ENCODE measurements at regions not wholly inside any gene's neighbourhood (a gene's known extent, or its start where the extent isn't known, plus 50 kb on each side); places are given as distances from the start of the nearest gene placed in this dataset.
"Not testable (repeated sequence)": the region's sequence is repeated elsewhere in the genome, so short reads cannot be mapped to it uniquely, and the experiment has no call there.

- no peak for DNase-seq
These were observed 598.1 kb downstream of the UQCRFS1 start for GRCh38 chr19:28614634-28615545.

GRCh38 chr19:28612275-28612769, 600.6 kb downstream of the UQCRFS1 start:
- DNase-seq = no peak

DNA sequence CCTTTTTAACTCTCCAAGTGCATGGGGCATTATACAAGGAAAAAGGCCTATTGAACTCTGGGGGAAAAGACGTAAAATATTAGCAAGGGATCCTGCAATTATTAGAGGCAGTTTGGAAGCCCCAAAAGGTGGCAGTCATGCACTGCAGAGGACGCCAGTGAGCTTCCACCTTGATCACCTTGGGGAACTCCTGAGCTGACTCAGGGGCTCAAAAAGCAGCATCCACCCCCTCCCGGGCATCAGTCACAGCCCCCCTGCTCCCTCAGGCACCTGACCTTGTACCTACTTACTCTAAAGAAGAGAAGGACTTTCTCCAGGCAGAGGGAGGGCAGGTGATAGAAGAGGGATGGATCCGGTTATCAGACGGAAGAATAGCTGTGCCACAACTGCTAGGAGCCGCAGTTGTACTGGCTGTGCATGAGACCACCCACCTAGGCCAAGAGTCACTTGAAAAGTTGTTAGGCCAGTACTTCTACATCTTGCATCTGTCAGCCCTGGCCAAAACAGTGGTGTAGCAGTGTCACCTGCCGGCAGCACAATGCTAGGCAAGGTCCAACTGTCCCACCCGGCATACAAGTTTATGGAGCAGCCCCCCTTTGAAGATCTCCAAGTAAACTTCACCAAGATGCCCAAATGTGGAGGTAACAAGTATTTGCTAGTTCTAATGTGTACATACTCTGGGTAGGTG, 601.6 kb downstream of the UQCRFS1 start:
- DNase-seq = not testable (repeated sequence)

GRCh38 chr19:28610731-28611130, 602.2 kb downstream of the UQCRFS1 start:
- no peak for DNase-seq

DNA sequence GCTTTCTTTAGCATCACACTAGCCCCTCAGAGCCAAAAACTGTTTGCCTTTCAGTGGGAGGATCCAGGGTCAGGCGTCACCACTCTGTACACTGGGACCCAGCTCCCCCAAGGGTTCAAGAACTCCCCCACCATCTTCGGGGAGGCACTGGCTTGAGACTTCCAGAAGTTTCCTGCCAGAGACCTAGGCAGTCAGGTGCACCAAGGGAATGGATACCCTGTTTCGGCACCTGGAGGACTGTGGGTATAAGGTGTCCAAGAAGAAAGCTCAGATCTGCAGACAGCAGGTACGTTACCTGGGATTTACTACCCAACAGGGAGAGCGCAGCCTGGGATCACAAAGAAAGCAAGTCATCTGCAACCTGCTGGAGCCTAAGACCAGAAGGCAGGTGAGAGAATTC, 603.0 kb downstream of the UQCRFS1 start:
- no peak for DNase-seq

GRCh38 chr19:28609091-28609755, 603.7 kb downstream of the UQCRFS1 start:
- no peak for DNase-seq

DNA sequence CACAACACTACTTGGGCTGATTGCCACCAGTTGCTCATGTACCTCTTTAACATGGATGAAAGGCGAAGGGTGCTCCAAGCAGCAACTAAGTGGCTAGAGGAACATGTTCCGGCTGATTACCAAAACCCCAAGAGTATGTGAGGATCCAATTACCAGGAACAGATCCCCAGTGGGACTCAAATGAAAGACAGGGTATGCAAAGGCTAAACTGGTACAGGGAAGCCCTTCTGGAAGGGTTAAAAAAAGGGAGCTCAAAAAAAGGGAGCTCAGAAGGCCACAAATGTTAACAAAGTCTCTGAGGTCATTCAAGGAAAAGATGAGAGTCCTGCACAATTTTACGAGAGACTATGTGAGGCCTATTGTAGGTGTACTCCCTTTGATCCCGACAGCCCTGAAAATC, 604.7 kb downstream of the UQCRFS1 start:
- DNase-seq = no peak

DNA sequence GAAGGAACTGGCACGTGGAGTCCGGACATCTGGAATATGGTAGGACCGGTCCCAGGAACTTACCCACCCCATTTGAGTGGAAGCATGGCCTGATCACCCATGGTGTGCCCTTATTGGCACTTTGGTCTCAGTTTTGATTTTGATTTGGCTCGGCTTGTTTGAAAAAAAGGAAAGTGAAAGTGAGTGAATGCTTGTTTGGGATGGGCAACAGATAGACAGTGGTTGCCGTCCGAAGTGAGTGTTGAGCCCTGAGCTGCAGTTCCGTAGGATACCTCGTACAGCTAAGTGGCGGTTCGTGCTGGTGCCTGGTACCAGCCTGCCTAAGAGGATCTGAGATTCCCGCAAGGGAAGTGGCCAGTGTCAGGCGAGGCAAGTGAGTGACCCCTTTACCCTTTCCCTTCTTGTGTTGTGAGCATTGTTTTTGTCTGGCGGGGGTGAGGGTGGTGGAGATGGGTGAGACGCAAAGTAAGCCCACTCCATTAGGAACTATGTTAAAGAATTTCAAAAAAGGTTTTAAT, 605.8 kb downstream of the UQCRFS1 start:
- DNase-seq = no peak

DNA sequence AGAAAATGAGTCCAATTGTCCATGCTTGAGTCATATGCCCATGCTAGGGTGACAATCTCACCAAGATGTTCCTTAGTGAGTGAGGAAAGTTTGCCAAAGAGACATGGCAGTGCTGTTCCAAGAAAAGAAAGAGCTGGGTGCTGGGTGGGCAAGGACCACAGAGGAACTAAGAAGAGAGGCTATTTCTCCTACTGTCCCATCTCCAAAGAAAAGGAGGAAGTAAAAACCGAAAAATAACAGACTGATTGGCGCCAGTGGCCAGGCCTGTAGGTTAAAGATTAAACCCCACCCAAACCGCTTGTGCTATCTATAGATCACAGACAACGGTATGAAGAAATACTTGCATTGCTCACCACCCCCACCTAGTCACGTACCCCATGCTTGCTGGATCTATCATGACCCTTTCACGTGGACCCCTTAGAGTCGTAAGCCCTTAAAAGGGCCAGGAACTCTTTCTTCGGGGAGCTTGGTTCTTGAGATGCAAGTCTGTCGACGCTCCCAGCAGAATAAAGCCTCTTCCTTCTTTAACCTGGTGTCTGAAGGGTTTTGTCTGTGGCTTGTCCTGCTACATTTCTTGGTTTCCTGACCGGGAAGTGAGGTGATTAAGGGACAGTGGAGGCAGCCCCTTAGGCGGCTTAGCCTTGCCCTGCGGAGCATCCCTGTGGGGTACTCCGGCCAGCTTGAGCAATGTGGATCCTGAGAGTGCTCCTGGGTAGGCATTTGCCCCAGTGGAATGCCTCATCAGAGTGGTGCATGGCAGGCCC, 606.5 kb downstream of the UQCRFS1 start:
- no peak for DNase-seq

DNA sequence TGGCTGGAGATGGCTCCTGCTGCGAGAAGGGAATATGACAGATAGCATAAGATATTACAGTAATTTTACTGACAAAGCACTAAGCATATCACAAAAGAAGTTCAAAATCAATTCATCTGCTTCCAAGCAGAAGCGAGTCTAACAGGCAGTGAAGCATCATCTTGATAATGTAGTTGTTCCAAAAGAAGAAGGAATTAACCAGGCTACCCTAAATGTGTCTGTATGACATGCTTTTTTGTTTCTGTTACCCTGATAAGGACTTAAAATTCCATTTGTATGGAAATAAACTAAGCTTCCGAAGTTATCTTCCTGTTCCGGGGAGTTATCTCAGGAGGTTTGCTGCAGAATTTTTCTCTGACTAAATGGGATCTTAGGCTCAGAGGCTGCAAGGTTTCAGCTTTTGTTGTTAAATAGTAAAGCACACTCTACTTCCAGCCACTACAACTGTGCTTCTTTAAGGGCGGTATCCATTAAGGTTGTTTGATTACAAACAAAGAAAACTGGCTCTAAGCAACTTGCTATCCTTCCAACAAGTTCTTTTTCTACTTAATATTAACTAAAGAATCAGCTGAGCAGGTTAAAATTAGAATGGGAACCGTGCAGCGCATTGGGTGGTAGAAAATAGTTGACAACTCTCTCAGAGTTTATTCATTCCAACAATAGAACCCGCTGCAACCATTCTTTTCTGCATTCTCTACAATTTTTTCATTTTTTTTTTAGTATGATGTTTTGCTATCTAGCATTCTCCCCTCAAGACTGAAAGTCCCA, 607.3 kb downstream of the UQCRFS1 start:
- no peak for DNase-seq

DNA sequence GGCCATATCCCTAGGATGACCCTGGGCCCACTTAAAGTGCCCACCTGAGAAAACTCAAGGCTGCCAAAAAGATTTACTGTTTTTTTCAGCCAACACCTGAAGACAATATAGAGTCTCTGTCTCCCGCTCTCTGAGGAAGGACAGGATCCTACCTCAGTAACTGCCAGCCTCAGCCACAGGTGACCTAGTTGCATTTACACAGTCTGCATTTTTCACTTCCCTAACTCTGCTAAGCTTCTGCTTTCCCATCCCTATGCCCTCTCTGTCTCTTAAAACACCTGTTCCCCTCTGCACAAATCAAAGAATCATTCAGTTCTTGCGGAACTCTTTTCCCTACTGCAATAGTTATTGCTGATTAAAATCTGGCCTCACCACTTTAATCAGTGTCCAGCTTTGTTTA, 609.5 kb downstream of the UQCRFS1 start:
- no peak for DNase-seq

- no peak for DNase-seq
These were observed 610.2 kb downstream of the UQCRFS1 start for GRCh38 chr19:28602675-28603298.

DNA sequence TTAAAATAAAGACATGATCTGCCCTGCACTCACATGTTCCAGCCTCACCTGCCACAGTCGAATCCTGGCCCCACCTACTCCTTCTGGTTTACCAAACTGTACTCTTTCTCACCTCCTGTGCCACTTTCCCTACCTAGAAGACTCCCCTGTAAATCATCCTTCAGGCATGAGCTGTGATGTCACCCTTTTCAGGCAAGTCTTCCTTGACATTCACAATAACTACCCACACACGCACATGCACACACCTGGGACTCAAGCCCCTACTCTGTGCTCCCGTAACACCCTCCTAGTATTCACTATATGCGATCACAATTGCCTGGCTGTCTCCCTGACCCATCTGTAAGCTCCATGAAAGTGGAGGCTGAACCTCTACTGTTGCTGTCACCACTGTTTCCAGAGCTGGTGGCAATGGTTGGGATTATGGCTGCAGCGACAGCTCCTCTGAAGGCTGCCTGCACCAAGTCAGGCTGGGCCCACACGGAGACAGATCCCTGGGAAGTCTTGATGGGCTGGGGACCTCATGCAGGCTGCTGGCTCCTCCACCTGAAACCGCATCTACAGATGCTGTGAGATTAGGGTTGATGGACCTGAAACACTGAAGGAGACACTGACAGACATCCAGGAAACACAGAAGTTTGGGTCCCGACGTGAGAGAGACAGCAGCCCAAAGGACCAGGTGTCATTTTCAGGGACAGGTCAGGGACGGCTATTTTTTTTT, 611.1 kb downstream of the UQCRFS1 start:
- DNase-seq = no peak

- no peak for DNase-seq
These were observed 614.1 kb downstream of the UQCRFS1 start for GRCh38 chr19:28598861-28599260.

GRCh38 chr19:28596561-28597071, 616.3 kb downstream of the UQCRFS1 start:
- no peak for DNase-seq

DNA sequence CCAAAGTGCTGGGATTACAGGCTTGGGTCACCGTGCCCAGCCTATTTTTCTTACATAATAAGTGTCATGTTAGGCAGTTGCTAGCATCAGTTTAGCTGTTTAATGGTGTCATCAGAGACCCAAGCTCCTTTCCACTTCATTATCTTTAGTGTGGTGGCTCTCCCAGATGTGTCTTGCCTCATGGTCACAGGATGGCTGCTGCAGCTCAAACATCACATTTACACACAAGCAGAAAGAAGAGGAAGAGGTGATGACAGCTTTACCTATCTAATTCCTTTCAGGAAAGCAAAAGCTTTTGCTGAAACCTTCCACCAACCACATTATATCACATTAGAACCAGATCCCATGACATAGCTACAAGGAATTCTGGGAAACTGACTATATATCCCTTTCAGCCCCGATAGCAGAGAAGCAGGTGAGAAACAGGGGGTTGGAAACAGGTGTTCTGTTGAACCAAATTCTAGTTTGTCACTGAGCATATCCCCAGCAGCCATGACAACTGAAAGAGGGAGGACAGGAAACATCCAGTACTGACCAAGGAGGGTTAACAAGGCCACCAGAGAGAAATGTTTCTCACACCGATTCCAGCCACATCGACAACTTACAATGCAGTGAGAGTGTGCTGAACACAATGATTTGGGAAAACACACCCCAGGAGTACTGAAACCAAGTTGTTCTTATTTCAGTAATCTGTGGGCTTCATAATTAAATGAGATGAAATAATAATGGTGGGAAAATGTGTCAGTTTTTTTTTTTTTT, 617.0 kb downstream of the UQCRFS1 start:
- DNase-seq = no peak

DNA sequence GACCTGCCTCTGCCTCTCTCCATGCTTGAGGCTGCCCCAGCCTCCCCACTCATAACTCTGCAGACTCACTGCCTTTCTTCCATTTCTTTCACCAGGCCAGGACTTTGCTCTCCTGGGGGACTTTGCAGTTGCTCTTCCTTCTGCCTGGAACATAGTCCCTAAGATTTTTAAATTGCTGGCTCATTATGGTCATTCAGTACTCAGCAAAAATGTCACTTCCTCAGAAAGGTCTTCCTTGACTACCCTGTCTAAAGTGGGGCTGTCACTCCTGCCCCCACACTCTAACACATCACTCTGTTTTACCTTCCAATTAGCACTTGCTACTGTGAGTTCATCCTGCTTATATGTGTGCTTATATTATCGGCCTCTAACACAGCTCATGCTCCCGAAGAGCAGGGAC, 618.2 kb downstream of the UQCRFS1 start:
- DNase-seq = no peak

- DNase-seq = not testable (repeated sequence)
These were observed 623.0 kb downstream of the UQCRFS1 start for GRCh38 chr19:28589991-28590411.

GRCh38 chr19:28586474-28586873, 626.5 kb downstream of the UQCRFS1 start:
- DNase-seq = no peak

Measured in stimulated activated naive CD4-positive, alpha-beta T cell treated with Interleukin-2 at 50 U/mL for 16 hours (primary cell).